Loucy (cell line): ENCODE measurements at regions not wholly inside any gene's neighbourhood (a gene's known extent, or its start where the extent isn't known, plus 50 kb on each side); places are given as distances from the start of the nearest gene placed in this dataset.

Experiments used
- H2AFZ ChIP-seq: fragments of 200-600 bp; sonication (generic); 2 replicates; pipeline ENCODE4 v1.6.0; 2016; ENCODE audit warnings: antibody characterized with exemption, mild to moderate bottlenecking, low read length, moderate library complexity
- H3F3A ChIP-seq: fragments of 200-600 bp; 2 replicates; pipeline ENCODE4 v1.6.0; 2016; ENCODE audit warnings: antibody characterized with exemption, low read depth, mild to moderate bottlenecking
- H3K27me3 ChIP-seq: fragments of 200-600 bp; sonication (generic); 2 replicates; pipeline ENCODE4 v1.6.1; 2014; ENCODE audit warnings: low read length, mild to moderate bottlenecking; ENCODE audit not compliant: insufficient read depth, poor library complexity, severe bottlenecking
- H3K36me3 ChIP-seq: fragments of 200-600 bp; sonication (generic); 2 replicates; pipeline ENCODE4 v1.6.1; 2016; ENCODE audit warnings: low read length; ENCODE audit not compliant: insufficient read depth
- H3K4me1 ChIP-seq: fragments of 200-600 bp; sonication (generic); 2 replicates; pipeline ENCODE4 v1.5.1; 2014; ENCODE audit warnings: low read length, mild to moderate bottlenecking; ENCODE audit not compliant: insufficient read depth, poor library complexity, severe bottlenecking
- H3K4me2 ChIP-seq: fragments of 200-600 bp; sonication (generic); 2 replicates; pipeline ENCODE4 v1.6.0; 2014; ENCODE audit warnings: antibody characterized with exemption, low read length, low read depth, mild to moderate bottlenecking; ENCODE audit not compliant: poor library complexity, severe bottlenecking
- H3K4me3 ChIP-seq: fragments of 200-600 bp; sonication (generic); 2 replicates; pipeline ENCODE4 v1.5.1; 2014; ENCODE audit warnings: low read length, mild to moderate bottlenecking, mixed read lengths; ENCODE audit not compliant: poor library complexity, severe bottlenecking
- H3K79me2 ChIP-seq: fragments of 200-600 bp; sonication (generic); 2 replicates; pipeline ENCODE4 v1.6.1; 2014; ENCODE audit warnings: low read length; ENCODE audit not compliant: insufficient read depth
- H3K9ac ChIP-seq: fragments of 200-600 bp; sonication (generic); 2 replicates; pipeline ENCODE4 v1.6.0; 2014; ENCODE audit warnings: mild to moderate bottlenecking, low read depth, low read length, moderate library complexity; ENCODE audit not compliant: poor library complexity, severe bottlenecking
- H3K9me2 ChIP-seq: fragments of 200-600 bp; sonication (generic); replicated peaks from 2 replicates; pipeline ENCODE4 v1.6.1; 2016; ENCODE audit warnings: low read depth, low read length, mixed read lengths
- H3K9me3 ChIP-seq: fragments of 200-600 bp; sonication (generic); 2 replicates; pipeline ENCODE4 v1.6.1; 2014; ENCODE audit warnings: mild to moderate bottlenecking, antibody characterized with exemption, low read length, low read depth; ENCODE audit not compliant: insufficient read depth
- H4K20me1 ChIP-seq: fragments of 200-600 bp; sonication (generic); 2 replicates; pipeline ENCODE4 v1.6.0; 2014; ENCODE audit warnings: antibody characterized with exemption, low read length, mild to moderate bottlenecking; ENCODE audit not compliant: insufficient read depth, poor library complexity, severe bottlenecking
- EZH2phosphoT487 ChIP-seq: fragments of 200-600 bp; IDR thresholded peaks from 2 replicates; pipeline ENCODE4 v1.6.1; 2018; ENCODE audit warnings: antibody characterized with exemption, mild to moderate bottlenecking, moderate library complexity, borderline replicate concordance
- TF ChIP-seq, protein P1 (sequence below): fragments of 200-600 bp; sonication (generic); conservative IDR thresholded peaks from 2 replicates; pipeline ENCODE4 v1.5.1; 2014; ENCODE audit warnings: mild to moderate bottlenecking, antibody characterized with exemption, low read length

DNA sequence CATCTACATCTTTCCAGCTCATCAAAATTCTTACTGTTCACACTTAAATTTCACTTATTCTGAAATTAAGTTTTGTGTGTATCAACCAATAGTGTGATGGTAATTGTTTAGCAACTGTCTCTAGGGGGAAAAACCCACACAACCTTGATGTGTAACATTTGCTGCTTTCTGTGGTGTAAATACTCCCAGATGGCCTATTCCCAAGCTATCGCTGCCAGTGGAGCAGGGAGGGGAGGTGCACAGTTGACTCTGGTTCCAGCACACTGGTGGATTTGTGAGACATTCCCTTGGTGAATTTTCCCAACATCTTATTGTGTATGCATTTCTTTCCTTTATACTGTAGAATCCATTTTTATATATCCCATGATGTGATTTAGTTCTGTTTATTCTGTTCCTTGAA, 275.9 kb upstream of the SHH start:
- TF ChIP-seq, protein P1, sequence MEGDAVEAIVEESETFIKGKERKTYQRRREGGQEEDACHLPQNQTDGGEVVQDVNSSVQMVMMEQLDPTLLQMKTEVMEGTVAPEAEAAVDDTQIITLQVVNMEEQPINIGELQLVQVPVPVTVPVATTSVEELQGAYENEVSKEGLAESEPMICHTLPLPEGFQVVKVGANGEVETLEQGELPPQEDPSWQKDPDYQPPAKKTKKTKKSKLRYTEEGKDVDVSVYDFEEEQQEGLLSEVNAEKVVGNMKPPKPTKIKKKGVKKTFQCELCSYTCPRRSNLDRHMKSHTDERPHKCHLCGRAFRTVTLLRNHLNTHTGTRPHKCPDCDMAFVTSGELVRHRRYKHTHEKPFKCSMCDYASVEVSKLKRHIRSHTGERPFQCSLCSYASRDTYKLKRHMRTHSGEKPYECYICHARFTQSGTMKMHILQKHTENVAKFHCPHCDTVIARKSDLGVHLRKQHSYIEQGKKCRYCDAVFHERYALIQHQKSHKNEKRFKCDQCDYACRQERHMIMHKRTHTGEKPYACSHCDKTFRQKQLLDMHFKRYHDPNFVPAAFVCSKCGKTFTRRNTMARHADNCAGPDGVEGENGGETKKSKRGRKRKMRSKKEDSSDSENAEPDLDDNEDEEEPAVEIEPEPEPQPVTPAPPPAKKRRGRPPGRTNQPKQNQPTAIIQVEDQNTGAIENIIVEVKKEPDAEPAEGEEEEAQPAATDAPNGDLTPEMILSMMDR, result no peak
- TF ChIP-seq EZH2phosphoT487, result no peak
- no peaks in the 10 kb centered on the region for H3K36me3 ChIP-seq
- H4K20me1 ChIP-seq, result no peaks in the 10 kb centered on the region
- H3K79me2 ChIP-seq, result no peaks in the 10 kb centered on the region
- H3K27me3 ChIP-seq, result no peaks in the 10 kb centered on the region
- no peaks in the 10 kb centered on the region; the same call in 1 of the 2 replicates for H3K9me3 ChIP-seq
- no peak overlapping the region for H2AFZ ChIP-seq
- H3F3A ChIP-seq, result no peaks in the 10 kb centered on the region
- no peak overlapping the region for H3K4me2 ChIP-seq
- no peaks in the 10 kb centered on the region for H3K9me2 ChIP-seq
- H3K9ac ChIP-seq, result no peak overlapping the region
- no peak overlapping the region for H3K4me3 ChIP-seq
- no peaks in the 10 kb centered on the region for H3K4me1 ChIP-seq

DNA sequence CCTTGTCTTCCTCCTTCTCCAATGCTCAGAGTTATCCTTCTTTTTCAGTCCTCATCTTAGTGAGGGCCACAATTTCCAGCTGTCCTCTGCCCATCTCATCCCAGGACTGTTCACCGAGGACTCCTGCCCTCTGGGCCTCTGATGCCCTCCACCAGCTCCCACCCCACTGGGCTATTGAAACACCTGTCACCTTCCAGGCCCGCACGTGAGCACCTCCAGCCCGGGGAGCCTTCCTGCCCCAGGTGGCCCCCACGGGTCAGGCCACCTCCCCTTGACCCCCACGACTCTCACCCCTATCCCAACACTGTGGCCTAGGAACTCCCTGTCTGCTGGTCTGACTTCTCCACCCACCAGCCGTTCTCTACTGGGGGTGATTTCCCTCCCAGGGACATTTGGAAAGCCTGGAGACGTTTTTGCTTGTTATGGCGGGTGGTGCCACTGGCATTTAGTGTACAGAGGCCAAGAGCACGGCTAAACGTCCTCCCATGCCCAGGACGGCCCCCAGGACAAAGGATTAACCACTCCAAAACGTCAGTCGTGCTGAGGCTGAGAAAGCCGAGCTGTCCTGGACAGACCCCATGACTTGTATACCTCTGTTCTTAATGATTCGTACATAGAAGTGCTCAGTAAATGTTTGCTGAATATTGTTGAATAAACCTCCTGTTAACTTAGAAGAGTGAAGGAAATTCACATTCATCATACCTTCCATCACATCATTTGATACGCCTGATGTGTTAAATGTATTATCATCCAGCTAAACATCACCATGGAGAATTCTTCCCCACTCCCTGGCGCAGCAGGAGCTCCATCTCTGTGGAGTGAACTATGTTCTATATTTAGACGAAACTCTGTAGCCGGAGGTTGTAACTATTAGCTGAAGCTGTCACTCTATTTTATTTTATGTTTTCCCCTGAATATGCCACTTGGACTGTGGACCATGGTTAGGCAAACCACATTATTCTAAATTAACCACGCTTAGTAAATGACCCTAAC, 270.1 kb upstream of the SHH start:
- H4K20me1 ChIP-seq, result no peaks in the 10 kb centered on the region
- no peaks in the 10 kb centered on the region for H3K79me2 ChIP-seq
- no peaks in the 10 kb centered on the region for H3K9me2 ChIP-seq
- H3K36me3 ChIP-seq, result no peaks in the 10 kb centered on the region
- no peak for TF ChIP-seq EZH2phosphoT487
- TF ChIP-seq, protein P1, result no peak
- H3K9me3 ChIP-seq, result no peaks in the 10 kb centered on the region
- no peak overlapping the region for H3K4me2 ChIP-seq
- no peaks in the 10 kb centered on the region for H3K27me3 ChIP-seq
- no peak overlapping the region for H2AFZ ChIP-seq
- no peak overlapping the region for H3K9ac ChIP-seq
- H3F3A ChIP-seq, result no peaks in the 10 kb centered on the region
- H3K4me1 ChIP-seq, result no peaks in the 10 kb centered on the region
- no peak overlapping the region for H3K4me3 ChIP-seq

DNA sequence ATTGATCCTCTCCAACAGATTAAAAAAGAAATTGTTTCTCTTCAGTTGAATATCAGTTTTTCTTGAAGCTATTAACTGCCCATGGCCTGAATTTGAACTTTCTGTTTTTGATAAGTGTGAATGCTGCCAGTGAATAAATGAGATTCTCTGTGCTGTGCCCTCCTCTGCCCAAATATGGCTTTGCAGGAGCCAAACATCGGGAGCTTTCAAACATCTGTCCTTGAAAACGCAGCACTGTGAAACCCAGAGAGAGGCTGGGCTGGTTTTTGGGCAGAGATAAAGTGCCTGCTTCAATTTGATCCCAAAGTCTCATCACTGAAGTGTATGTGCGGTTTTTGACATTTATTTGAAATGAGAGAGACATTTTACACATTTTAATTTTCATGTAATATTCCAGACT, 268.3 kb upstream of the SHH start:
- Histone ChIP-seq H3K79me2 (no peaks in the 10 kb centered on the region), H3K4me2 (no peak overlapping the region), H3K36me3 (no peaks in the 10 kb centered on the region), H2AFZ (no peak overlapping the region), H3K27me3 (no peaks in the 10 kb centered on the region), H3F3A (no peaks in the 10 kb centered on the region), H3K4me1 (no peaks in the 10 kb centered on the region), H4K20me1 (no peaks in the 10 kb centered on the region), H3K9ac (no peak overlapping the region), H3K4me3 (no peak overlapping the region), H3K9me3 (no peaks in the 10 kb centered on the region), H3K9me2 (no peaks in the 10 kb centered on the region)
- TF ChIP-seq EZH2phosphoT487, result no peak
- TF ChIP-seq, protein P1, result no peak
